ENCODE measurements at regions not wholly inside any gene's neighbourhood (a gene's known extent, or its start where the extent isn't known, plus 50 kb on each side); places are given as distances from the start of the nearest gene placed in this dataset.
A peak's percentile ranks its signal among the peaks of the same experiment; 100 is the strongest.

- no peak overlapping the region for H3K4me2 ChIP-seq (ENCODE audit: low read length)
- H3K79me1 ChIP-seq (ENCODE audit: low read length): no peaks in the 10 kb centered on the region
- H2BK120ac ChIP-seq (ENCODE audit: low read depth, low read length): no peak overlapping the region
- peaks cover 9% of the 10 kb centered on the region for H3K4me1 ChIP-seq (ENCODE audit: control insufficient read depth, low read depth, low read length)
- no peak overlapping the region for H3K56ac ChIP-seq (ENCODE audit: low read length)
- no peak overlapping the region for H3K9ac ChIP-seq (ENCODE audit: low read length)
- H4K8ac ChIP-seq (ENCODE audit: low read depth, low read length): no peak overlapping the region
- no peak for DNase-seq
- no CpG with 5 or more reads among the region's 1 CpG for WGBS (ENCODE audit: extremely low coverage, insufficient coverage, low lambda C conversion rate)
- H2AK5ac ChIP-seq (ENCODE audit: low read length): no peak overlapping the region
- H3K4ac ChIP-seq (ENCODE audit: low read depth, low read length): peak overlapping the region; percentile 59
- H3K18ac ChIP-seq (ENCODE audit: low read length): peak overlapping the region; percentile 4
- H4K5ac ChIP-seq (ENCODE audit: low read length): no peak overlapping the region
- no peaks in the 10 kb centered on the region for H3K27me3 ChIP-seq (ENCODE audit: insufficient read depth, low read length, poor library complexity)
- H3K23ac ChIP-seq (ENCODE audit: low read length): no peak overlapping the region
- H3K36me3 ChIP-seq (ENCODE audit: control insufficient read depth, insufficient read depth, low read length): no peaks in the 10 kb centered on the region
- no peak overlapping the region for H2BK15ac ChIP-seq (replicated peaks; ENCODE audit: low read depth)
- H3K79me2 ChIP-seq (ENCODE audit: control insufficient read depth, insufficient read depth, low read length): no peaks in the 10 kb centered on the region
- H3K27ac ChIP-seq (ENCODE audit: low read depth, low read length): no peak overlapping the region
- H3K4me3 ChIP-seq (ENCODE audit: low read length): no peak overlapping the region
- H2BK5ac ChIP-seq (ENCODE audit: low read length): peak overlapping the region; percentile 84
These were observed 154.9 kb upstream of the ARHGAP28 start for GRCh38 chr18:6574631-6575030.

GRCh38 chr18:6575908-6576307 lies 153.6 kb upstream of the ARHGAP28 start:
- H3K4me2 ChIP-seq (ENCODE audit: low read length): no peak overlapping the region
- peak; percentile 36 for DNase-seq
- no peak overlapping the region for H3K27ac ChIP-seq (ENCODE audit: low read depth, low read length)
- H3K56ac ChIP-seq (ENCODE audit: low read length): peak overlapping the region; percentile 45
- H3K18ac ChIP-seq (ENCODE audit: low read length): peak overlapping the region; percentile 8
- no peak overlapping the region for H3K4me3 ChIP-seq (ENCODE audit: low read length)
- H3K9ac ChIP-seq (ENCODE audit: low read length): no peak overlapping the region
- no peak overlapping the region for H4K5ac ChIP-seq (ENCODE audit: low read length)
- H3K79me1 ChIP-seq (ENCODE audit: low read length): no peaks in the 10 kb centered on the region
- no peak overlapping the region for H2AK5ac ChIP-seq (ENCODE audit: low read length)
- H3K4ac ChIP-seq (ENCODE audit: low read depth, low read length): peak overlapping the region; percentile 26
- no peak overlapping the region for H2BK15ac ChIP-seq (replicated peaks; ENCODE audit: low read depth)
- H3K27me3 ChIP-seq (ENCODE audit: insufficient read depth, low read length, poor library complexity): no peaks in the 10 kb centered on the region
- no CpG with 5 or more reads among the region's 10 CpGs for WGBS (ENCODE audit: extremely low coverage, insufficient coverage, low lambda C conversion rate)
- no peaks in the 10 kb centered on the region for H3K79me2 ChIP-seq (ENCODE audit: control insufficient read depth, insufficient read depth, low read length)
- H3K4me1 ChIP-seq (ENCODE audit: control insufficient read depth, low read depth, low read length): peaks cover 7% of the 10 kb centered on the region
- no peak overlapping the region for H2BK120ac ChIP-seq (ENCODE audit: low read depth, low read length)
- H3K36me3 ChIP-seq (ENCODE audit: control insufficient read depth, insufficient read depth, low read length): no peaks in the 10 kb centered on the region
- no peak overlapping the region for H4K8ac ChIP-seq (ENCODE audit: low read depth, low read length)
- peak overlapping the region; percentile 36 for H2BK5ac ChIP-seq (ENCODE audit: low read length)
- no peak overlapping the region for H3K23ac ChIP-seq (ENCODE audit: low read length)

GRCh38 chr18:6576718-6577375 lies 152.7 kb upstream of the ARHGAP28 start:
- no peak for DNase-seq
- Histone ChIP-seq H3K23ac (ENCODE audit: low read length) (no peak overlapping the region), H3K79me2 (ENCODE audit: control insufficient read depth, insufficient read depth, low read length) (no peaks in the 10 kb centered on the region), H2BK5ac (ENCODE audit: low read length) (no peak overlapping the region), H3K4me1 (ENCODE audit: control insufficient read depth, low read depth, low read length) (peaks cover 7% of the 10 kb centered on the region), H3K4me2 (ENCODE audit: low read length) (no peak overlapping the region), H2BK120ac (ENCODE audit: low read depth, low read length) (no peak overlapping the region), H4K5ac (ENCODE audit: low read length) (no peak overlapping the region), H4K8ac (ENCODE audit: low read depth, low read length) (no peak overlapping the region), H3K27ac (ENCODE audit: low read depth, low read length) (no peak overlapping the region), H2BK15ac (replicated peaks; ENCODE audit: low read depth) (no peak overlapping the region), H3K4ac (ENCODE audit: low read depth, low read length) (no peak overlapping the region), H3K4me3 (ENCODE audit: low read length) (no peak overlapping the region), H3K9ac (ENCODE audit: low read length) (no peak overlapping the region), H3K36me3 (ENCODE audit: control insufficient read depth, insufficient read depth, low read length) (no peaks in the 10 kb centered on the region), H3K27me3 (ENCODE audit: insufficient read depth, low read length, poor library complexity) (no peaks in the 10 kb centered on the region), H2AK5ac (ENCODE audit: low read length) (peak overlapping the region; percentile 74), H3K56ac (ENCODE audit: low read length) (no peak overlapping the region), H3K79me1 (ENCODE audit: low read length) (no peaks in the 10 kb centered on the region), H3K18ac (ENCODE audit: low read length) (no peak overlapping the region)
- no CpG with 5 or more reads among the region's 5 CpGs for WGBS (ENCODE audit: extremely low coverage, insufficient coverage, low lambda C conversion rate)

- H2BK5ac ChIP-seq (ENCODE audit: low read length): no peak overlapping the region
- DNase-seq: peak; percentile 64
- H3K79me2 ChIP-seq (ENCODE audit: control insufficient read depth, insufficient read depth, low read length): no peaks in the 10 kb centered on the region
- H3K18ac ChIP-seq (ENCODE audit: low read length): peak overlapping the region; percentile 44
- no peak overlapping the region for H2BK120ac ChIP-seq (ENCODE audit: low read depth, low read length)
- no peaks in the 10 kb centered on the region for H3K36me3 ChIP-seq (ENCODE audit: control insufficient read depth, insufficient read depth, low read length)
- WGBS (ENCODE audit: extremely low coverage, insufficient coverage, low lambda C conversion rate): no CpG with 5 or more reads among the region's 2 CpGs
- no peak overlapping the region for H3K9ac ChIP-seq (ENCODE audit: low read length)
- H3K4me3 ChIP-seq (ENCODE audit: low read length): no peak overlapping the region
- no peak overlapping the region for H3K4me2 ChIP-seq (ENCODE audit: low read length)
- H3K4me1 ChIP-seq (ENCODE audit: control insufficient read depth, low read depth, low read length): peaks cover 3% of the 10 kb centered on the region
- no peak overlapping the region for H3K23ac ChIP-seq (ENCODE audit: low read length)
- no peak overlapping the region for H3K27ac ChIP-seq (ENCODE audit: low read depth, low read length)
- H3K4ac ChIP-seq (ENCODE audit: low read depth, low read length): no peak overlapping the region
- no peak overlapping the region for H4K5ac ChIP-seq (ENCODE audit: low read length)
- H3K56ac ChIP-seq (ENCODE audit: low read length): no peak overlapping the region
- no peaks in the 10 kb centered on the region for H3K79me1 ChIP-seq (ENCODE audit: low read length)
- no peak overlapping the region for H4K8ac ChIP-seq (ENCODE audit: low read depth, low read length)
- no peak overlapping the region for H2AK5ac ChIP-seq (ENCODE audit: low read length)
- no peak overlapping the region for H2BK15ac ChIP-seq (replicated peaks; ENCODE audit: low read depth)
- H3K27me3 ChIP-seq (ENCODE audit: insufficient read depth, low read length, poor library complexity): no peaks in the 10 kb centered on the region
These were observed 150.8 kb upstream of the ARHGAP28 start for GRCh38 chr18:6578686-6579085.

GRCh38 chr18:6579486-6579885 lies 150.0 kb upstream of the ARHGAP28 start:
- no peak overlapping the region for H4K8ac ChIP-seq (ENCODE audit: low read depth, low read length)
- no peaks in the 10 kb centered on the region for H3K4me1 ChIP-seq (ENCODE audit: control insufficient read depth, low read depth, low read length)
- no peak overlapping the region for H3K4ac ChIP-seq (ENCODE audit: low read depth, low read length)
- H3K9ac ChIP-seq (ENCODE audit: low read length): no peak overlapping the region
- H3K36me3 ChIP-seq (ENCODE audit: control insufficient read depth, insufficient read depth, low read length): no peaks in the 10 kb centered on the region
- H3K4me3 ChIP-seq (ENCODE audit: low read length): no peak overlapping the region
- H4K5ac ChIP-seq (ENCODE audit: low read length): no peak overlapping the region
- H3K4me2 ChIP-seq (ENCODE audit: low read length): no peak overlapping the region
- H2BK15ac ChIP-seq (replicated peaks; ENCODE audit: low read depth): no peak overlapping the region
- no peak overlapping the region for H3K18ac ChIP-seq (ENCODE audit: low read length)
- no peaks in the 10 kb centered on the region for H3K79me1 ChIP-seq (ENCODE audit: low read length)
- no peak overlapping the region for H2BK120ac ChIP-seq (ENCODE audit: low read depth, low read length)
- H2BK5ac ChIP-seq (ENCODE audit: low read length): no peak overlapping the region
- DNase-seq: no peak
- WGBS (ENCODE audit: extremely low coverage, insufficient coverage, low lambda C conversion rate): no CpG with 5 or more reads among the region's 5 CpGs
- H3K23ac ChIP-seq (ENCODE audit: low read length): no peak overlapping the region
- H2AK5ac ChIP-seq (ENCODE audit: low read length): no peak overlapping the region
- H3K27me3 ChIP-seq (ENCODE audit: insufficient read depth, low read length, poor library complexity): no peaks in the 10 kb centered on the region
- H3K27ac ChIP-seq (ENCODE audit: low read depth, low read length): no peak overlapping the region
- no peak overlapping the region for H3K56ac ChIP-seq (ENCODE audit: low read length)
- H3K79me2 ChIP-seq (ENCODE audit: control insufficient read depth, insufficient read depth, low read length): no peaks in the 10 kb centered on the region

- no CpG with 5 or more reads among the region's 1 CpG for WGBS (ENCODE audit: extremely low coverage, insufficient coverage, low lambda C conversion rate)
- H4K8ac ChIP-seq (ENCODE audit: low read depth, low read length): no peak overlapping the region
These were observed 149.1 kb upstream of the ARHGAP28 start for GRCh38 chr18:6580401-6580800.

More at GRCh38 chr18:6580401-6580800, 149.1 kb upstream of the ARHGAP28 start:
- no peaks in the 10 kb centered on the region for H3K27me3 ChIP-seq (ENCODE audit: insufficient read depth, low read length, poor library complexity)
- H4K5ac ChIP-seq (ENCODE audit: low read length): no peak overlapping the region
- H3K27ac ChIP-seq (ENCODE audit: low read depth, low read length): no peak overlapping the region
- no peaks in the 10 kb centered on the region for H3K36me3 ChIP-seq (ENCODE audit: control insufficient read depth, insufficient read depth, low read length)
- H2BK5ac ChIP-seq (ENCODE audit: low read length): no peak overlapping the region
- no peak overlapping the region for H3K9ac ChIP-seq (ENCODE audit: low read length)
- H2BK15ac ChIP-seq (replicated peaks; ENCODE audit: low read depth): no peak overlapping the region
- no peak for DNase-seq
- H3K4me3 ChIP-seq (ENCODE audit: low read length): no peak overlapping the region
- H3K18ac ChIP-seq (ENCODE audit: low read length): no peak overlapping the region
- no peak overlapping the region for H3K23ac ChIP-seq (ENCODE audit: low read length)
- no peaks in the 10 kb centered on the region for H3K79me2 ChIP-seq (ENCODE audit: control insufficient read depth, insufficient read depth, low read length)
- no peak overlapping the region for H3K56ac ChIP-seq (ENCODE audit: low read length)
- H3K4me1 ChIP-seq (ENCODE audit: control insufficient read depth, low read depth, low read length): no peaks in the 10 kb centered on the region
- H3K4ac ChIP-seq (ENCODE audit: low read depth, low read length): no peak overlapping the region
- no peaks in the 10 kb centered on the region for H3K79me1 ChIP-seq (ENCODE audit: low read length)
- H2AK5ac ChIP-seq (ENCODE audit: low read length): peak overlapping the region; percentile 46
- H3K4me2 ChIP-seq (ENCODE audit: low read length): no peak overlapping the region
- no peak overlapping the region for H2BK120ac ChIP-seq (ENCODE audit: low read depth, low read length)
